GM23248 (cell line): ENCODE measurements at regions not wholly inside any gene's neighbourhood (a gene's known extent, or its start where the extent isn't known, plus 50 kb on each side); places are given as distances from the start of the nearest gene placed in this dataset.
"Not testable (repeated sequence)": the region's sequence is repeated elsewhere in the genome, so short reads cannot be mapped to it uniquely, and the experiment has no call there.

Source experiments
- EZH2 ChIP-seq: fragments of 200-600 bp; sonication (generic); IDR thresholded peaks from 2 replicates; pipeline ENCODE4 v1.6.1; 2018; ENCODE audit warnings: antibody characterized with exemption, mild to moderate bottlenecking; ENCODE audit not compliant: insufficient read depth, poor library complexity, severe bottlenecking
- EZH2phosphoT487 ChIP-seq: fragments of 200-600 bp; sonication (generic); IDR thresholded peaks from 2 replicates; pipeline ENCODE4 v1.6.1; 2018; ENCODE audit warnings: antibody characterized with exemption, moderate library complexity, mild to moderate bottlenecking, low read depth; ENCODE audit not compliant: insufficient read depth

- not testable (repeated sequence) for TF ChIP-seq EZH2, EZH2phosphoT487
Observed at GRCh38 chr2:106320439-106320838, 126.3 kb upstream of the UXS1 start.
